A673 (cell line): ENCODE measurements at regions not wholly inside any gene's neighbourhood (a gene's known extent, or its start where the extent isn't known, plus 50 kb on each side); places are given as distances from the start of the nearest gene placed in this dataset.

Experiments
- BruUV-seq: library from RNA; stranded (reverse); fragments of 400-500 nt; replicated peaks from 2 replicates; lab custom pipeline; 2021; lab: Mats Ljungman, UMichigan
- CTCF ChIA-PET: fragments of 300-600 bp; sonication (Branson Sonifier 250); formaldehyde crosslinking; loops from one replicate; lab custom pipeline; 2022; ENCODE audit warnings: antibody characterized with exemption; lab: Charles Lee
- POLR2A ChIA-PET: fragments of 300-600 bp; sonication (Branson Sonifier 250); formaldehyde crosslinking; loops from one replicate; lab custom pipeline; 2022; ENCODE audit warnings: antibody characterized with exemption; ENCODE audit not compliant: low non-redundant PET; lab: Charles Lee
- DNase-seq: peaks from one replicate; pipeline ENCODE4 v3.0.0-alpha.2; 2015; ENCODE audit warnings: low spot score
- H3K27ac ChIP-seq: fragments of 200-600 bp; sonication (generic); 2 replicates; pipeline ENCODE4 v1.5.1; 2016; ENCODE audit warnings: mixed run types, low read depth, mild to moderate bottlenecking, mixed read lengths, antibody characterized with exemption, low read length; ENCODE audit not compliant: poor library complexity, severe bottlenecking
- H3K27me3 ChIP-seq: fragments of 200-600 bp; sonication (generic); replicated peaks from 2 replicates; pipeline ENCODE4 v1.6.1; 2017; ENCODE audit warnings: mixed run types, low read depth, mild to moderate bottlenecking, mixed read lengths, antibody characterized with exemption, low read length; ENCODE audit not compliant: insufficient read depth, poor library complexity
- H3K36me3 ChIP-seq: fragments of 200-600 bp; sonication (generic); 2 replicates; pipeline ENCODE4 v1.6.1; 2016; ENCODE audit warnings: mixed run types, mild to moderate bottlenecking, mixed read lengths, antibody characterized with exemption, low read length; ENCODE audit not compliant: insufficient read depth, poor library complexity, severe bottlenecking
- H3K4me1 ChIP-seq: fragments of 200-600 bp; sonication (generic); 2 replicates; pipeline ENCODE4 v1.6.1; 2017; ENCODE audit warnings: mixed run types, mild to moderate bottlenecking, mixed read lengths, antibody characterized with exemption, low read length; ENCODE audit not compliant: insufficient read depth, poor library complexity, severe bottlenecking
- H3K4me3 ChIP-seq: fragments of 200-600 bp; sonication (generic); 2 replicates; pipeline ENCODE4 v1.5.1; 2016; ENCODE audit warnings: low read depth, mixed run types, mild to moderate bottlenecking, mixed read lengths, low read length; ENCODE audit not compliant: poor library complexity, severe bottlenecking
- H3K9me3 ChIP-seq: fragments of 200-600 bp; sonication (generic); 2 replicates; pipeline ENCODE4 v1.6.1; 2016; ENCODE audit warnings: mixed run types, low read depth, mild to moderate bottlenecking, mixed read lengths, antibody characterized with exemption, low read length; ENCODE audit not compliant: poor library complexity, severe bottlenecking
- EZH2 ChIP-seq: fragments of 200-600 bp; sonication (generic); IDR thresholded peaks from 2 replicates; pipeline ENCODE4 v1.6.1; 2017; ENCODE audit warnings: borderline replicate concordance, low read depth, mild to moderate bottlenecking, mixed read lengths, antibody characterized with exemption, low read length; ENCODE audit not compliant: poor library complexity, severe bottlenecking
- intact Hi-C: fragments of 100-400 bp; cut with micrococcal nuclease; formaldehyde crosslinking; loops from one replicate; pipeline ENCODE4 v1.10.0; 2022; ENCODE audit not compliant: unreplicated experiment
- TF ChIP-seq, protein P1 (sequence below): fragments of 300-800, 200-600 bp; sonication (generic); conservative IDR thresholded peaks from 2 replicates; pipeline ENCODE4 v1.5.1; 2017; ENCODE audit warnings: low read depth, mild to moderate bottlenecking, antibody characterized with exemption, low read length, moderate library complexity, mixed read lengths

DNA sequence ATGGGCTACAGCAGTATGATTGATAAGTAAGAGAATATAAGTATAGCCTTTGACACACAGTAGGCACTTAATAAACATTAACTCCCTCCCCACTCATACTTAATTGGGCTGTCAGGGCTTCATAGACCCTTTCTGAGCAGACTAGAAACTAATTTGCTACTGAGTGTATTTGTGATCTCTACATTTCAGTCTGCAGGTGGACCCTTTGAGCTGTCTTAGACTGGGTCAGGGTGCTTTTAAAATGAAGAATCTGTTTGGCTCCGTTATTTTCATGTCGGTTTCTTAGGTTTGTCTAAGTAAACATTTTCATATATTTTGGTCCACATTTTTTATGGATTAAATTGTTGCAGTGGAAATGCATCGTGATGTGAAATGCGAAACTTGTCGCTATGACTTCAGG is 50.3 kb upstream of the SELENOK start:
- Histone ChIP-seq H3K4me1 (peaks cover 6% of the 10 kb centered on the region), H3K9me3 (no peaks in the 10 kb centered on the region), H3K27me3 (no peaks in the 10 kb centered on the region), H3K4me3 (no peak overlapping the region), H3K27ac (no peak overlapping the region), H3K36me3 (no peaks in the 10 kb centered on the region)
- CTCF ChIA-PET: no interaction called here
- intact Hi-C loops: no loop called here
- POLR2A ChIA-PET: no interaction called here
- no TSS peak for BruUV-seq
- DNase-seq: no peak
- no peak for TF ChIP-seq EZH2
- TF ChIP-seq, protein P1, sequence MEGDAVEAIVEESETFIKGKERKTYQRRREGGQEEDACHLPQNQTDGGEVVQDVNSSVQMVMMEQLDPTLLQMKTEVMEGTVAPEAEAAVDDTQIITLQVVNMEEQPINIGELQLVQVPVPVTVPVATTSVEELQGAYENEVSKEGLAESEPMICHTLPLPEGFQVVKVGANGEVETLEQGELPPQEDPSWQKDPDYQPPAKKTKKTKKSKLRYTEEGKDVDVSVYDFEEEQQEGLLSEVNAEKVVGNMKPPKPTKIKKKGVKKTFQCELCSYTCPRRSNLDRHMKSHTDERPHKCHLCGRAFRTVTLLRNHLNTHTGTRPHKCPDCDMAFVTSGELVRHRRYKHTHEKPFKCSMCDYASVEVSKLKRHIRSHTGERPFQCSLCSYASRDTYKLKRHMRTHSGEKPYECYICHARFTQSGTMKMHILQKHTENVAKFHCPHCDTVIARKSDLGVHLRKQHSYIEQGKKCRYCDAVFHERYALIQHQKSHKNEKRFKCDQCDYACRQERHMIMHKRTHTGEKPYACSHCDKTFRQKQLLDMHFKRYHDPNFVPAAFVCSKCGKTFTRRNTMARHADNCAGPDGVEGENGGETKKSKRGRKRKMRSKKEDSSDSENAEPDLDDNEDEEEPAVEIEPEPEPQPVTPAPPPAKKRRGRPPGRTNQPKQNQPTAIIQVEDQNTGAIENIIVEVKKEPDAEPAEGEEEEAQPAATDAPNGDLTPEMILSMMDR: no peak
